ENCODE measurements at regions not wholly inside any gene's neighbourhood (a gene's known extent, or its start where the extent isn't known, plus 50 kb on each side); places are given as distances from the start of the nearest gene placed in this dataset.

- TF ChIP-seq CTCF (IDR thresholded peaks at IDR 0.05; ENCODE audit: low read depth, low read length, missing input control), result no peak
Observed at GRCh38 chr2:45232818-45233217, 223.6 kb upstream of the SIX2 start (continued).

GRCh38 chr2:45229411-45229810 lies 220.2 kb upstream of the SIX2 start:
- no peak for DNase-seq (ENCODE audit: low spot score)
- Histone ChIP-seq H3K9me3 (ENCODE audit: control insufficient read depth in 4 of 4, low read length in 3 of 4) (no peaks in the 10 kb centered on the region), H3K4me1 (ENCODE audit: control insufficient read depth in 4 of 4, insufficient read depth in 4 of 4, low read length in 3 of 4) (no peaks in the 10 kb centered on the region), H3K27me3 (ENCODE audit: control insufficient read depth in 4 of 4, insufficient read depth in 4 of 4, low read length in 3 of 4) (no peaks in the 10 kb centered on the region), H3K36me3 (ENCODE audit: control insufficient read depth in 4 of 4, insufficient read depth in 3 of 4, low read depth in 1 of 4, low read length in 3 of 4) (no peaks in the 10 kb centered on the region), H3K9ac (ENCODE audit: low read depth in 1 of 2, low read length in 2 of 2) (no peak overlapping the region), H3K27ac (ENCODE audit: low read depth in 1 of 2, low read length in 2 of 2) (no peak overlapping the region), H3K4me3 (ENCODE audit: low read depth in 1 of 3, low read length in 3 of 3) (no peak overlapping the region)
- TF ChIP-seq NR2F2 (IDR thresholded peaks at IDR 0.05) (no peak), ZBTB33 (IDR thresholded peaks at IDR 0.05) (no peak), RAD21 (IDR thresholded peaks at IDR 0.05) (no peak), YY1 (IDR thresholded peaks at IDR 0.05) (no peak), EGR1 (IDR thresholded peaks at IDR 0.05; ENCODE audit: low read depth in 2 of 2) (no peak), CTCF (IDR thresholded peaks at IDR 0.05; ENCODE audit: low read depth, low read length, missing input control) (no peak), JUND (IDR thresholded peaks at IDR 0.05) (no peak), HNF4G (IDR thresholded peaks at IDR 0.05) (no peak), ATF3 (IDR thresholded peaks at IDR 0.05) (no peak), FOXA2 (IDR thresholded peaks at IDR 0.05) (no peak), RXRA (IDR thresholded peaks at IDR 0.05) (no peak), FOXA1 (IDR thresholded peaks at IDR 0.05) (no peak), MAX (IDR thresholded peaks at IDR 0.05) (no peak), TAF1 (conservative IDR thresholded peaks at IDR 0.05) (no peak), SP1 (IDR thresholded peaks at IDR 0.05) (no peak), HNF4A (conservative IDR thresholded peaks at IDR 0.05) (no peak)
- 85% methylated on average over 1 of the region's 1 CpG for WGBS

- TF ChIP-seq RAD21 (IDR thresholded peaks at IDR 0.05), result no peak
- DNase-seq (ENCODE audit: low spot score), result no peak
- H3K36me3 ChIP-seq (ENCODE audit: control insufficient read depth in 4 of 4, insufficient read depth in 3 of 4, low read depth in 1 of 4, low read length in 3 of 4), result no peaks in the 10 kb centered on the region
- WGBS, result 86% methylated on average over 3 of the region's 3 CpGs
- no peaks in the 10 kb centered on the region for H3K27me3 ChIP-seq (ENCODE audit: control insufficient read depth in 4 of 4, insufficient read depth in 4 of 4, low read length in 3 of 4)
- H3K4me1 ChIP-seq (ENCODE audit: control insufficient read depth in 4 of 4, insufficient read depth in 4 of 4, low read length in 3 of 4), result no peaks in the 10 kb centered on the region
- H3K9ac ChIP-seq (ENCODE audit: low read depth in 1 of 2, low read length in 2 of 2), result no peak overlapping the region
- H3K4me3 ChIP-seq (ENCODE audit: low read depth in 1 of 3, low read length in 3 of 3), result no peak overlapping the region
- H3K9me3 ChIP-seq (ENCODE audit: control insufficient read depth in 4 of 4, low read length in 3 of 4), result no peaks in the 10 kb centered on the region
- no peak overlapping the region for H3K27ac ChIP-seq (ENCODE audit: low read depth in 1 of 2, low read length in 2 of 2)
Observed at GRCh38 chr2:45227347-45227746, 218.1 kb upstream of the SIX2 start.
